Activated CD4-positive, CD25-positive, alpha-beta regulatory T cell treated with anti-CD3 and anti-CD28 coated beads, Interleukin-2, amount 50 U/mL, for 16 hours (primary cell): ENCODE measurements at regions not wholly inside any gene's neighbourhood (a gene's known extent, or its start where the extent isn't known, plus 50 kb on each side); places are given as distances from the start of the nearest gene placed in this dataset.

ENCODE experiments used
- DNase-seq: peaks from one replicate; pipeline ENCODE4 v3.0.0-alpha.2; 2020; ENCODE audit warnings: low read depth, low spot score

- no peak for DNase-seq
Measured at GRCh38 chr12:98137278-98137677, 378.1 kb upstream of the TMPO start.

GRCh38 chr12:98144953-98145352 is 370.4 kb upstream of the TMPO start:
- no peak for DNase-seq

- no peak for DNase-seq
Measured at GRCh38 chr12:98146043-98146442, 369.3 kb upstream of the TMPO start.

GRCh38 chr12:98146487-98146886 is 368.9 kb upstream of the TMPO start:
- no peak for DNase-seq

- no peak for DNase-seq
Measured at GRCh38 chr12:98149270-98149669, 366.1 kb upstream of the TMPO start.

- DNase-seq: no peak
Measured at GRCh38 chr12:98149691-98150210, 365.6 kb upstream of the TMPO start.

- no peak for DNase-seq
Measured at GRCh38 chr12:98151105-98151590, 364.2 kb upstream of the TMPO start.

GRCh38 chr12:98151984-98152383 is 363.4 kb upstream of the TMPO start:
- no peak for DNase-seq

- no peak for DNase-seq
Measured at GRCh38 chr12:98154850-98155249, 360.5 kb upstream of the TMPO start.

GRCh38 chr12:98156697-98157096 is 358.7 kb upstream of the TMPO start:
- no peak for DNase-seq

- DNase-seq: no peak
Measured at GRCh38 chr12:98162906-98163678, 352.3 kb upstream of the TMPO start.

GRCh38 chr12:98172304-98172703 is 343.1 kb upstream of the TMPO start:
- no peak for DNase-seq

- DNase-seq: no peak
Measured at GRCh38 chr12:98172801-98173200, 342.6 kb upstream of the TMPO start.

GRCh38 chr12:98173773-98174427 is 341.5 kb upstream of the TMPO start:
- no peak for DNase-seq

GRCh38 chr12:98174428-98174809 is 341.0 kb upstream of the TMPO start:
- no peak for DNase-seq

- DNase-seq: no peak
Measured at GRCh38 chr12:98178126-98178525, 337.3 kb upstream of the TMPO start.

- DNase-seq: no peak
Measured at GRCh38 chr12:98179151-98179550, 336.2 kb upstream of the TMPO start.

- DNase-seq: no peak
Measured at GRCh38 chr12:98180603-98181002, 334.8 kb upstream of the TMPO start.

- no peak for DNase-seq
Measured at GRCh38 chr12:98182821-98183220, 332.6 kb upstream of the TMPO start.

GRCh38 chr12:98185606-98186005 is 329.8 kb upstream of the TMPO start:
- no peak for DNase-seq

GRCh38 chr12:98188650-98189077 is 326.7 kb upstream of the TMPO start:
- no peak for DNase-seq

GRCh38 chr12:98194591-98194990 is 320.8 kb upstream of the TMPO start:
- no peak for DNase-seq
